ENCODE measurements at regions not wholly inside any gene's neighbourhood (a gene's known extent, or its start where the extent isn't known, plus 50 kb on each side); places are given as distances from the start of the nearest gene placed in this dataset.
A peak's percentile ranks its signal among the peaks of the same experiment; 100 is the strongest.
"Not testable (repeated sequence)": the region's sequence is repeated elsewhere in the genome, so short reads cannot be mapped to it uniquely, and the experiment has no call there.

DNA sequence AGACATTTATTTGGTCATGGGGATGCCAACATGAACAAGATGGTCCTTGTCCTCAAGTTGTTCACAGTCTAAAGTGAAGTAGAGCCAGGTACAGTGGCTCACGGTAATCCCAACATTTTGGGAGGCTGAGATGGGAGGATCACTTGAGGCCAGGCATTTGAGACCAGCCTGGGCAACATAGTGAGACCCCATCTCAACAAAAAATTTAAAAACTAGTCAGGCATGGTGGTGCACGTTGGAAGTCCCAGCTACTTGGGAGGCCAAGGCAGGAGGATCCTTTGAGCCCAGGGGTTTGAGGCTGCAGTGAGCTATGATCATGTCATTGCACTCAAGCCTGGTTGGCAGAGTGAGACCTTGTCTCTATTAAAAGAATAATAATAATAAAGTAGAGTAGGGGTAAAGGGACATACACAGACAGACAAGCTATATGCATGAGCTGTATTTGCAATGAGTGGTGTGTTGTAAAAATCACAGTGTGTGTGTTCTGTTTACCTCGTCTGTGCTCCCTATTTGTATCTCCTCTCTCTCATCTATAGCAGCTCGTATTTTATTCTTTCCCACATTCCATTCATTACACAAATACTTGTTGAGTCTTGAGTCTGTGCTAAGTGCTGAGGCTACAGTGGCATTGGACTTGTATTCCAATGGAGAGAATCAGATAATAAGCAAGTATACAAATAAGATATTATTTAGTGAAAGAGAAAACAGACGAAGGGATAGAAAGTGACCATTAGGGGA, 73.9 kb upstream of the DHX40 start:
- in situ Hi-C loops (cut with MboI; ENCODE audit: low pct_unique_long_range_greater_than_20kb, low sequenced_read_pairs): no loop called here
- no peak for DNase-seq

- no peak for DNase-seq
- in situ Hi-C loops (cut with MboI; ENCODE audit: low pct_unique_long_range_greater_than_20kb, low sequenced_read_pairs): no loop called here
Observed at GRCh38 chr17:59492091-59492451, 73.3 kb upstream of the DHX40 start.

DNA sequence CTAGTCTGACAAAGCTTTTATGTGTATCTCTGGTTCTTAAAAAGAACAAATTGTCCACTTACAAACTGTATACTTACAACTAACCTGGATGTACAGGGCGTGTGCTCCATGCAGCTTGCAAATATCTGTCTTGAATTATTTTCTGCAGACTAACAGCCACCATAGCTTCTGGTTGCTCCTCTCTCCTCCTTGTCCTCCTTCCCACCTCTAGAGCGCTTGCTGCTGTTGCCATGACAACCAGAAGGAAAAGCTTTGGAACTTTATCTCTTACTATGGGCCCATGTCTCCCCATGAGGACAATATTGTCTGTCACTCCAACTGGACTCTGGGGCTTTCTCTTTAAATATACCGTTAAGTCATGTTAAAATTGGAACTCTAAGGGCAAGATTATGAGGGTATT, 71.5 kb upstream of the DHX40 start:
- no peak for DNase-seq
- in situ Hi-C loops (cut with MboI; ENCODE audit: low pct_unique_long_range_greater_than_20kb, low sequenced_read_pairs): no loop called here

DNA sequence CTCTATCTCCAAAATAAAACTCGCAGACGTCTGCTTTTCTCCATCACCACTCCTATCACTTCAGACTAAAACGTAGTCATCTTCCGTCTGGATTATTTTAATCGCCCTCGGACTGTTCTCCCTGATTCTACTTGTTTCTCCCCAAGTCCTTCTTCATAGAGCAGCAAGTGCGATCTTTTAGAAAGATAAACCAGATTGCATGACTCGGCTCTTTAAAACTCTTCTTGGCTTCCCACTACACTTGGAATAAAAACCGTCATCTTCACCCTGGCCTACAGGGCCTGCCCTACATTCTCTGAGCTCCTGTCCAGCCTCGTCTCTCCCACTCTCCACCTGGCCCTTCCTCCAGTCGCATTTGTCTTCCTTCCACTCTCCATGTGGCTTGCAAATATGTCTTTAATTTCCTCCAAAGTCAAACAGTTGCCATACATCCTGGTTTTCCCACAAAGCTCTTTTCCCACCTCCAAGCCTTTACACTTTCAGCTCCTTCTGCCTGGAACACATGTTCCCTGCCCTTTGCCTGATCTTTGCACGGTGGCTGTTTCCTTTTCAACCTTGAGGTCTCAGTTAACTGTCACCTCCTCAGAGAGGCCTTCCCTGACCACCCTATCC, 70.5 kb upstream of the DHX40 start:
- no peak for DNase-seq
- in situ Hi-C loops (cut with MboI; ENCODE audit: low pct_unique_long_range_greater_than_20kb, low sequenced_read_pairs): no loop called here

- DNase-seq: no peak
- in situ Hi-C loops (cut with MboI; ENCODE audit: low pct_unique_long_range_greater_than_20kb, low sequenced_read_pairs): no loop called here
Observed at GRCh38 chr17:59496178-59496577, 69.2 kb upstream of the DHX40 start.

- no peak for DNase-seq
- in situ Hi-C loops (cut with MboI; ENCODE audit: low pct_unique_long_range_greater_than_20kb, low sequenced_read_pairs): no loop called here
Observed at GRCh38 chr17:59498530-59499307, 66.7 kb upstream of the DHX40 start.

DNA sequence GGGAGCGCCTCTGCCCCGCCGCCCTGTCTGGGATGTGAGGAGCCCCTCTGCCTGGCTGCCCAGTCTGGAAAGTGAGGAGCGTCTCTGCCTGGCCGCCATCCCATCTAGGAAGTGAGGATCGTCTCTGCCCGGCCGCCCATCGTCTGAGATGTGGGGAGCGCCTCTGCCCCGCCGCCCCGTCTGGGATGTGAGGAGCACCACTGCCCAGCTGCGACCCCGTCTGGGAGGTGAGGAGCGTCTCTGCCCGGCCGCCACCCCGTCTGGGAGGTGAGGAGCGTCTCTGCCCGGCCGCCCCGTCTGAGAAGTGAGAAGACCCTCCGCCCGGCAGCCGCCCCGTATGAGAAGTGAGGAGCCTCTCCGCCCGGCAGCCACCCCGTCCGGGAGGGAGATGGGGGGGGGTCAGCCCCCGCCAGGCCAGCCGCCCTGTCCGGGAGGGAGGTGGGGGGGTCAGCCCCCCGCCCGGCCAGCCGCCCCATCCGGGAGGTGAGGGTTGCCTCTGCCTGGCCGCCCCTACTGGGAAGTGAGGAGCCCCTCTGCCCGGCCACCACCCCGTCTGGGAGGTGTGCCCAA, 65.2 kb upstream of the DHX40 start:
- in situ Hi-C loops (cut with MboI; ENCODE audit: low pct_unique_long_range_greater_than_20kb, low sequenced_read_pairs): not testable (repeated sequence)

DNA sequence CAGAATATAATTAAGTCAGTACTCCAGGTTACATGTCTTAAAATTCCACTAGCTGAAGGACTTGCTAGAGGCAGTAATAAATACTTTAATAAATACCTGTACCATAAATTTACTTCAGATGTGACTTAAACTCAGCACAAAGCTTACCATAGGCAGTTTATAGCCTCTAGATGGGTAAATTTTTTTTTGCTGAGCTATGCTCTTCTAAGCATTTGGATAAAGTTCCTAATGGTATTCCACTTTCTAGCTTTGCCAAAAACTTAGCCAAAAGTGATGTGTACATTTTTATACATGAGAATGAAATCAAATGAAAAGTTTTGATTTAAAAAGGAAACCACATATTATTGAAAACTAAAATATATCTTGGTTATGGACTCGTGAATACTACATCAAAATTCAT, 63.7 kb upstream of the DHX40 start:
- DNase-seq: no peak
- in situ Hi-C loops (cut with MboI; ENCODE audit: low pct_unique_long_range_greater_than_20kb, low sequenced_read_pairs): no loop called here

More for the DNA sequence above, 65.2 kb upstream of the DHX40 start:
- DNase-seq: not testable (repeated sequence)

DNA sequence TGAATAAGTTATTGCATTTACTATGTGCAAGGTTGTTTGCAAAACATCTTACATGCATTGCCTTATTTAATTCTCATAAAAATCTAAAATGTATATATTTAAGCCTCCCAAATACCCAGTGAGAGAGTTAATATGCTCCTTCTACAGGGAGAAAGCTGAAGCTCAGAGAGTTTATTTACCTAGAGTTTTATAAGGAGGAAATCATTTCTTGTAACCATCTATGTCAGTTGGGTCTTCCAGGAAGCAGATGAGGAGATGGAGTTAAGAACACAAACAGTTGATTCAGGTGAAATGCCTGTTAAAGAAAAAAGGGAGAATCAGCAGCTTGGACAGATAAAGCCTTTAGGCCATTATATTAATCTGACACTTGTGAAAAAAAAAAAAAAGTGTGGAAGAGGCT, 62.6 kb upstream of the DHX40 start:
- in situ Hi-C loops (cut with MboI; ENCODE audit: low pct_unique_long_range_greater_than_20kb, low sequenced_read_pairs): no loop called here
- no peak for DNase-seq

GRCh38 chr17:59503500-59503899, 61.9 kb upstream of the DHX40 start:
- in situ Hi-C loops (cut with MboI; ENCODE audit: low pct_unique_long_range_greater_than_20kb, low sequenced_read_pairs): no loop called here
- no peak for DNase-seq

DNA sequence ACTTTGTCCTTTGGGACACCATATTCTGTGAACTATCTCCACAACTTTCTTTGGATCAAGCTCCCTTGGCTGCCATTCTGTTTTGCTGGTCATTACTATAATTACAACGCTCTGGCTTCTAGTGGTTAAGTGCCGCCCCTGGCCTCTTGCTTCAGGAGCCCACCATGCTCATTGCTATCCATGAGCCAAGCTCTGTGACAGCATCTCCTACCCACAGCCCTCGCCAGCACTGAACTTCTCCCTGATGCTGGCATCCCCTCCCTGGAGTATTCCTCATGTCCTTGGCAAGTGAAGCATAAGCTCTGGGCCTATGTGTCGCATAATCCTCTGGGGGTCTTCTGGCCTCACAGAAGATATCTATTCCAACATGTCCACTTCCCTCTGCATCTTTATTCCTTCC, 60.6 kb upstream of the DHX40 start:
- no peak for DNase-seq

GRCh38 chr17:59505610-59506276, 59.7 kb upstream of the DHX40 start:
- DNase-seq: no peak
- in situ Hi-C loops (cut with MboI; ENCODE audit: low pct_unique_long_range_greater_than_20kb, low sequenced_read_pairs): no loop called here

More for the DNA sequence above, 60.6 kb upstream of the DHX40 start:
- in situ Hi-C loops (cut with MboI; ENCODE audit: low pct_unique_long_range_greater_than_20kb, low sequenced_read_pairs): no loop called here

DNA sequence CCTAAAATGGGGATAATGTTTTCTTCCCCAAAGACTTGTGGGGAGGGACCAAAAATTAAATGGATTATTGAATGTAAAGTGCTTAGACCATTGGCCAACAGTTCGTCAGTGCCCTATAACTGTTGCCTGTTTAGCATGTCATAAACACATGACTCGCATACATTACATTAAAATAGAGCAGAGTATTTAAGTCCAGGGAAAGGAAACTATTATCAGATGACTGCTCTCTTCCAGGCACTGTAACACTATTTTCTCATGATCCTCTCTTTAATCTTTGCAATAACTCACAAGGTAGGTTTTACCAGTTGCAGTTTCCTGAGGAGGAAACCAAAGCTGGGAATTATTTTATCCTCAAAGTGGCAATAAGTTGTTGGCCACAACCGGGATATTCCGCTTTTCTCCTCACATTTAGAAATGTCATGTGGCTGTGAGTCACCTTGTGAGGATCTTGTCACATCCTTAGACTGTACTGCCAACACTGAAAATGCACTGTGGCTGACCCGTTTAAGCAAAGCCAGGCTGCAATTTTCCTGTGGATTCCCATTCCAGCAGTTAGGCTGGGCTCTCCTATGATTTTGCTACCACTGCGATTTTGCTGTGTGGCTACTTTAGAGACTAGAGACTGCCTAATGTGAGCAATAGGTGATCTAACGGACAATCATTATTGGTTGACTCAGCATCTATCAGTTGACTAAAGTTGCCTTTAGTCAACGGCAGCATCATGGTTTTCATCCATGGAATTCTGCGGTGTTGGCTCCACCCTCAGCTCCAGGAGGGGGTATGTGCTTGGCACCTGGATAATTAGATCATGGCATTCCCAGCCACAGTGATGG, 58.3 kb upstream of the DHX40 start:
- no peak for DNase-seq
- in situ Hi-C loops (cut with MboI; ENCODE audit: low pct_unique_long_range_greater_than_20kb, low sequenced_read_pairs): no loop called here

- in situ Hi-C loops (cut with MboI; ENCODE audit: low pct_unique_long_range_greater_than_20kb, low sequenced_read_pairs): no loop called here
Observed at GRCh38 chr17:59508999-59509625, 56.3 kb upstream of the DHX40 start.

GRCh38 chr17:59510611-59511010, 54.8 kb upstream of the DHX40 start:
- in situ Hi-C loops (cut with MboI; ENCODE audit: low pct_unique_long_range_greater_than_20kb, low sequenced_read_pairs): no loop called here
- no peak for DNase-seq

More at GRCh38 chr17:59508999-59509625, 56.3 kb upstream of the DHX40 start:
- no peak for DNase-seq

- in situ Hi-C loops (cut with MboI; ENCODE audit: low pct_unique_long_range_greater_than_20kb, low sequenced_read_pairs): no loop called here
- no peak for DNase-seq
Observed at GRCh38 chr17:59511726-59512125, 53.7 kb upstream of the DHX40 start.

DNA sequence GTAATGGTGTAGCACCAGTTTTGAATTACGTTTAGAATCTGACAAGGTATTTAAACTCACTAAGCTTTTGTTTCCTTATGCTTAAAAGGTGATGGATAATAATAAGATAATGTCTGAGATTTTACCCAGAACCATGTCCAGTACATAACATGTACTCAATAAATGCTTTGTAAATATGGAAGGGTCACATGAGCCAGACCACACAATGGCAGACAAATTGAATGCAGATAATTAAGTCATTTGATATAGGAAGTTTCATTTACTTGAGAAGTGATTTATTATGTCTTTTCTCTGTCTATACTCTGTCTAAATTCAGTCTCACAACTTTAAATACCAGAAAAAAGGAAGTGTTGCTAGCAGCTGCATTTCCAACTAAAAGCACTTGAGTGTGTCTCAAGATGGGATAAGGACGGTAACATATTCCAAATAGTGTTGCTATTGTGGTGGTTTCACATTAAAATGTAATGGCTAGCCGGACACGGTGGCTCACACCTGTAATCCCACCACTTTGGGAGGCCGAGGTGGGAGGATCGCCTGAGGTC, 52.5 kb upstream of the DHX40 start:
- in situ Hi-C loops (cut with MboI; ENCODE audit: low pct_unique_long_range_greater_than_20kb, low sequenced_read_pairs): no loop called here
- peak; percentile 19 for DNase-seq
